NB4 (cell line): ENCODE measurements at regions not wholly inside any gene's neighbourhood (a gene's known extent, or its start where the extent isn't known, plus 50 kb on each side); places are given as distances from the start of the nearest gene placed in this dataset.

Source experiments
- DNase-seq: peaks from one replicate; pipeline ENCODE4 v3.0.0; 2010; ENCODE audit warnings: low read depth
- H3K4me3 ChIP-seq: one replicate; pipeline ENCODE4 v1.5.1; 2011; ENCODE audit warnings: mild to moderate bottlenecking, low read depth, low read length, moderate library complexity
- MAX ChIP-seq: IDR thresholded peaks from 2 replicates; pipeline ENCODE4 v1.6.1; 2011; ENCODE audit warnings: low read depth, low read length
- MYC ChIP-seq: IDR thresholded peaks from 2 replicates; pipeline ENCODE4 v1.6.1; 2011; ENCODE audit warnings: low read depth, low read length
- POLR2A ChIP-seq: IDR thresholded peaks from 2 replicates; pipeline ENCODE4 v1.6.1; 2011; ENCODE audit warnings: mild to moderate bottlenecking; ENCODE audit not compliant: insufficient read length; ENCODE audit errors: extremely low read depth
- TF ChIP-seq, protein P1 (sequence below): IDR thresholded peaks from one replicate; pipeline ENCODE4 v1.5.1; 2012; ENCODE audit warnings: low read depth, low read length

DNA sequence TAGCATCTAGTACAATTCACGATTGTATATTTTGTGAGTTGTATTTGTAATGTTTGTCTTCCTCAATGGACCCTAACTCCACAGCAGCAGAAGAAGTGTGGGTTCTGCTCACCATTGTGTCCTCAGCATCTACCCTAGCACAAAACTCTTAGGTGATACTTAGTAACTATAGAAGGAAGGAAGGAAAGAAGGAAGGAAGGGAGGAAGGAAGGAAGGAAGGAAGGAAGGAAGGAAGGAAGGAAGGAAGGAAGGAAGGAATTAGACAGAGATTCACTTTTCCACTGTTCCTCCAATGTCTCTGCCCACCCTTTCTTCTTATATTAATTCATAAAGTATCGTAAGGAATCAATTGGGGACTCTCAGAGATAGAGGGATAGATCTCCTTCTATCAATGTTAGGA is 288.2 kb downstream of the NFIB start:
- TF ChIP-seq, protein P1, sequence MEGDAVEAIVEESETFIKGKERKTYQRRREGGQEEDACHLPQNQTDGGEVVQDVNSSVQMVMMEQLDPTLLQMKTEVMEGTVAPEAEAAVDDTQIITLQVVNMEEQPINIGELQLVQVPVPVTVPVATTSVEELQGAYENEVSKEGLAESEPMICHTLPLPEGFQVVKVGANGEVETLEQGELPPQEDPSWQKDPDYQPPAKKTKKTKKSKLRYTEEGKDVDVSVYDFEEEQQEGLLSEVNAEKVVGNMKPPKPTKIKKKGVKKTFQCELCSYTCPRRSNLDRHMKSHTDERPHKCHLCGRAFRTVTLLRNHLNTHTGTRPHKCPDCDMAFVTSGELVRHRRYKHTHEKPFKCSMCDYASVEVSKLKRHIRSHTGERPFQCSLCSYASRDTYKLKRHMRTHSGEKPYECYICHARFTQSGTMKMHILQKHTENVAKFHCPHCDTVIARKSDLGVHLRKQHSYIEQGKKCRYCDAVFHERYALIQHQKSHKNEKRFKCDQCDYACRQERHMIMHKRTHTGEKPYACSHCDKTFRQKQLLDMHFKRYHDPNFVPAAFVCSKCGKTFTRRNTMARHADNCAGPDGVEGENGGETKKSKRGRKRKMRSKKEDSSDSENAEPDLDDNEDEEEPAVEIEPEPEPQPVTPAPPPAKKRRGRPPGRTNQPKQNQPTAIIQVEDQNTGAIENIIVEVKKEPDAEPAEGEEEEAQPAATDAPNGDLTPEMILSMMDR: no peak
- TF ChIP-seq MAX: no peak
- no peak for TF ChIP-seq MYC
- TF ChIP-seq POLR2A: no peak
- H3K4me3 ChIP-seq: no peak overlapping the region
- DNase-seq: no peak

DNA sequence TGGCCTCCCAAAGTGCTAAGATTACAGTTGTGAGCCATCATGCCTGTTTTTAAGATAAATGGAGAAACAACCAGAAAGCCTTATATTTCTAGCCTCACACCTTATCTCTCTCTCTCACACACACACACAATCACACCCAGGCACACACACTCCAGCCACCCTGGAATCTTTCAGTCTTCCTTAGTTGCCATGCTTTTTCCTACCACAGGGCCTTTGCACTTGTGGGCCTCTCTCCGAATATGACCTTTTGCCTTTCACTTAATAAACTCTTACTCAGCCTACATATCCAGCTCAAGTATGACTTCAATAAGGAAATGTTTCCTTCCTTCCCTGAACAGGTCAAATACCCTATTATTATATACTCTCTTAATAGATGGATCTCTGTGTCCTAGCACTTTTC is 290.7 kb downstream of the NFIB start:
- no peak for DNase-seq
- TF ChIP-seq, protein P1: no peak
- TF ChIP-seq POLR2A (no peak), MYC (no peak), MAX (no peak)
- no peak overlapping the region for H3K4me3 ChIP-seq

DNA sequence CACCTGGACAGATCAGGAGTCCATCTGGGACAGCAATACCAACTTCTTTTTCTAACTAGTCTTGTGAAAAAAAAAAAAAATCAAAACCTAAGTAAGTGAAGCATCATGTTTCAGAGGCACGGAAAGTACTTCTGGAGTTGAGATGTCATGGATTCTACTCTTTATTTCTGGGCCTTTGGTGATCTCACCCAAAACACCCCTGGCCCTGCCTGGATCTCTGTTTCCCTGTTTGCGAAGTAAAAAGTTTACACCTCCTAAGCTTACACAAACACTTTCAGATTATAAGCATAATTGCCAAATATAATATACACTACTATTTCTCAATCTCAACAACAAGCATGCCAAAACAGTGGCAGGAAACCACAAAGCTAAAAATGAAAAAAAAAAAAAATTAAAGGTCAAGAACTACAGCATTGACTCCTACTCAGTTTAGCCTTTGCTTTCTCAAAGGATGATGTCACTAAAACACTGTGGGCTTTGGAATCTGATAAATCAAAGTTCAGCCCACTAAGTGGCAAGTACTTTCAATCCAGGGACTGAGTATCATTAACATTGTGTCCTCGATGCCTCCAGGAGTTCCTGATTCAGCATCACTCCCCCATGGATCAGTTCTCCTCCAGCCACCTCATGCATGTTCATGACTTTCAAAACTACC is 291.9 kb downstream of the NFIB start:
- TF ChIP-seq MAX (no peak), POLR2A (no peak), MYC (no peak)
- DNase-seq: no peak

DNA sequence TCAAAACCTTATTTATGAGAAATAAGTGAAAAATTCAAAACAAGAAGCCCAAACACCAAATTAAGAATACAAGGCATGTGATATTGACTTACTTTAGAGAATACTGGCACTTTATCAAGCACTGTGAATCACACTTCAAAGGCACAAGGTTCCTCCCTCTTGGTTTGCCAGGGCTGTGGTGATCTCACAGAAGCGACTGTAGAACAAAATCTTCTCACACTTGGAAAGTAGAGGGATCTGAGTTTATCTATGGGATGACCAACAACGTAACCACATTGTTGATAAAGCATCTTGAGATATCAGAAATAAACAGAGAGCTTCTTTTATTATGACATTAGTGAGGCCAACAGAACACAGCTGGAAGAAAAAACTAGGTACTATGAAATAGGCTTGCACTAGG is 295.9 kb downstream of the NFIB start:
- no peak overlapping the region for H3K4me3 ChIP-seq
- DNase-seq: no peak

More for the DNA sequence above, 291.9 kb downstream of the NFIB start:
- no peak overlapping the region for H3K4me3 ChIP-seq

GRCh38 chr9:14014744-14015143 is 299.2 kb downstream of the NFIB start:
- no peak overlapping the region for H3K4me3 ChIP-seq
- TF ChIP-seq MYC (no peak), POLR2A (no peak), MAX (no peak)
- TF ChIP-seq, protein P1: no peak
- no peak for DNase-seq

More for the DNA sequence above, 295.9 kb downstream of the NFIB start:
- TF ChIP-seq, protein P1: no peak
- TF ChIP-seq POLR2A (no peak), MAX (no peak), MYC (no peak)

DNA sequence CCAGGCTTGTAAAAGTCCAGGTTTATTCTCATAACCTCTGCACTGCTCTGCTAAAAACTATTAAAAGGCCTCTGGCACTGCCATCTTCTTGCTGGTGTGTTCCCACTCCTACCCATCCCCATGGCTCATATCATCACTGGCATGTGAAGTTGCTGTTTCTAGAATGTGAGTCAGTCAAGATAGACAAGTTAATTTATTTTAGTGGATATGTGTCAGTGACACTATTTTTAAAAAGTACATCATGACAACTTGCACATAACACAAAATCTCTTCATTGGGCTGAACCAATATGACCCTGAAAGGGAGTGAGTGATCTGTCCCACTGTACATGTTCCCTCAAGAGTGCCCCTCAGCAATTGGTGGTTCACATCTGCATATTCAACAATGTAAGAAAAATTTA is 299.7 kb downstream of the NFIB start:
- TF ChIP-seq, protein P1: no peak
- no peak for TF ChIP-seq MAX
- no peak for TF ChIP-seq MYC
- no peak for TF ChIP-seq POLR2A
- no peak for DNase-seq

More for the DNA sequence above, 299.7 kb downstream of the NFIB start:
- no peak overlapping the region for H3K4me3 ChIP-seq
